H7 (cell line): ENCODE measurements at regions not wholly inside any gene's neighbourhood (a gene's known extent, or its start where the extent isn't known, plus 50 kb on each side); places are given as distances from the start of the nearest gene placed in this dataset.
"Not testable (repeated sequence)": the region's sequence is repeated elsewhere in the genome, so short reads cannot be mapped to it uniquely, and the experiment has no call there.

Experiments
- DNase-seq: peaks from one replicate; pipeline ENCODE4 v3.0.0; 2012
- H3K27me3 ChIP-seq: 2 replicates; pipeline ENCODE4 v1.6.0; 2011; ENCODE audit warnings: mild to moderate bottlenecking, low read length; ENCODE audit not compliant: control insufficient read depth, insufficient read depth
- H3K36me3 ChIP-seq: replicated peaks from 2 replicates; pipeline ENCODE4 v1.5.1; 2011; ENCODE audit warnings: low read length; ENCODE audit not compliant: control insufficient read depth, insufficient read depth
- H3K4me3 ChIP-seq: 2 replicates; pipeline ENCODE4 v1.5.1; 2011; ENCODE audit warnings: low read depth, mild to moderate bottlenecking, control low read depth, low read length, moderate library complexity; ENCODE audit not compliant: insufficient read depth

DNA sequence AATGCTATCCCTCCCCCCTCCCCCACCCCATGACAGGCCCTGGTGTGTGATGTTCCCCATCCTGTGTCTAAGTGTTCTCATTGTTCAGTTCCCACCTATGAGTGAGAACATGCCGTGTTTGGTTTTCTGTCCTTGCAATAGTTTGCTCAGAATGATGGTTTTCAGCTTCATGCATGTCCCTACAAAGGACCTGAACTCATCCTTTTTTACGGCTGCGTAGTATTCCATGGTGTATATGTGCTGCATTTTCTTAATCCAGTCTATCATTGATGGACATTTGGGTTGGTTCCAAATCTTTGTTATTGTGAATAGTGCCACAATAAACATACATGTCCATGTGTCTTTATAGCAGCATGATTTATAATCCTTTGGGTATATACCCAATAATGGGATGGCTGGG, 215.0 kb downstream of the DLEU7 start:
- not testable (repeated sequence) for H3K36me3 ChIP-seq, H3K4me3 ChIP-seq, DNase-seq, H3K27me3 ChIP-seq

DNA sequence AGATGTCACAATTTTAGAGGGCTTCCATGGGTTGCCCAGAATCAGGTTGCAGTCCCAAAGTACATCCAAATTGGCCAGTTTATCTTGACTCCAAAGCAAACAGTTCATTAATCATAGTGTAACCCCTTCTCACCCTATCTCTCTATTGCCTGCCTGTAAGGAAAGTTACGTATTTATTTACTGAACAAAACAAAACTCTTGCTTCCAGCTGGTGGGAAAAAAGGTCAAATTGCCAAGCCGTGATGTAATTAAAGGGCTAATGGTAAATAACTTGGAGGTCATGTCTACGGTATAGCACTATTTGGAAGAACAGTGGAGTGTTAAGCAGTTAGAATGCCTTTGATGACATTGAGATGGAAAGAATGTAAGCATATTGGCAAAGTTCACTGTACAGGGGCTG, 214.0 kb downstream of the DLEU7 start:
- Histone ChIP-seq H3K4me3 (no peak overlapping the region), H3K27me3 (no peaks in the 10 kb centered on the region)
- DNase-seq: no peak

DNA sequence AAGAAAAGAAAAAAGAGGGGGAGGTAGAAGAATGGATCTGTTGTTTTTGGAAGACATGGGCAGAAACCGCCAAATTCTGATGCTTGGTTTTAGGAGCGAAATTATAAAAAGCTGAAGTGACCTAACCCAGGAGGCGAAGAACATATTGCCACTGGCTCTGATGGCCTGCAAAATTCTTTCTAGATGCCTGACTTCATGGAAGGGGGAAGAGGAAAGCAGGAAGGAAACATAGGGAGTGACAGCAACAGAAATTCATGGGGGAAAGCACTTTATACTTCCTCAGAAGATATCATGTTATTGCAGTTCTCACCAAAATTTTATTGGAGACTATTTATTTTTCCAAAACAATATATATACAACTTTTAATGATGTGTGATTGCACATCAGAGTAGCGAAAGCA, 213.5 kb downstream of the DLEU7 start:
- no peak overlapping the region for H3K4me3 ChIP-seq
- H3K27me3 ChIP-seq: no peaks in the 10 kb centered on the region
- H3K36me3 ChIP-seq: no peaks in the 10 kb centered on the region
- no peak for DNase-seq

More for the DNA sequence above, 214.0 kb downstream of the DLEU7 start:
- H3K36me3 ChIP-seq: no peaks in the 10 kb centered on the region

GRCh38 chr13:50631041-50631440, 212.5 kb downstream of the DLEU7 start:
- H3K4me3 ChIP-seq: no peak overlapping the region
- H3K27me3 ChIP-seq: no peaks in the 10 kb centered on the region
- no peak for DNase-seq
- H3K36me3 ChIP-seq: no peaks in the 10 kb centered on the region

- DNase-seq: no peak
- no peaks in the 10 kb centered on the region for H3K36me3 ChIP-seq
- H3K4me3 ChIP-seq: no peak overlapping the region
- H3K27me3 ChIP-seq: no peaks in the 10 kb centered on the region
Observed at GRCh38 chr13:50634339-50634738, 209.2 kb downstream of the DLEU7 start.

DNA sequence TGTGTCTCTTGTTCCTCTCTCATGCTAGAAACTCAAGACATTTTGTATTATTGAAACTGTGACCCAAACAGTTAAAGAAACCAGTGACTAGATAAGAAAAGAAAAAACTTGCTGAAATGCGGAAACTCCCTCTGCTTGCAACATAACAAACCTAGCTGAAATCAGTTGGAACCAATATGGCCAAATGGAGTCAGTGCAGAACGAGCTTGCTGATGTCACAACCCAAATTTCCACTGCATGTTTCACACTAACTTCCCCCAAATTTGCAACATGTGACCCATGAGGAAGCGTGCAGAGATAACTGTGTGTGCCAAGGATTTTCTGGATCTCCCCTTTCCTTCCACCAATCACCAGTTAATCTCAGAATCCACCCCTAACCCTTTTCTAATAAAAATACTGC, 208.0 kb downstream of the DLEU7 start:
- Histone ChIP-seq H3K27me3 (no peaks in the 10 kb centered on the region), H3K36me3 (no peaks in the 10 kb centered on the region), H3K4me3 (no peak overlapping the region)
- DNase-seq: no peak

DNA sequence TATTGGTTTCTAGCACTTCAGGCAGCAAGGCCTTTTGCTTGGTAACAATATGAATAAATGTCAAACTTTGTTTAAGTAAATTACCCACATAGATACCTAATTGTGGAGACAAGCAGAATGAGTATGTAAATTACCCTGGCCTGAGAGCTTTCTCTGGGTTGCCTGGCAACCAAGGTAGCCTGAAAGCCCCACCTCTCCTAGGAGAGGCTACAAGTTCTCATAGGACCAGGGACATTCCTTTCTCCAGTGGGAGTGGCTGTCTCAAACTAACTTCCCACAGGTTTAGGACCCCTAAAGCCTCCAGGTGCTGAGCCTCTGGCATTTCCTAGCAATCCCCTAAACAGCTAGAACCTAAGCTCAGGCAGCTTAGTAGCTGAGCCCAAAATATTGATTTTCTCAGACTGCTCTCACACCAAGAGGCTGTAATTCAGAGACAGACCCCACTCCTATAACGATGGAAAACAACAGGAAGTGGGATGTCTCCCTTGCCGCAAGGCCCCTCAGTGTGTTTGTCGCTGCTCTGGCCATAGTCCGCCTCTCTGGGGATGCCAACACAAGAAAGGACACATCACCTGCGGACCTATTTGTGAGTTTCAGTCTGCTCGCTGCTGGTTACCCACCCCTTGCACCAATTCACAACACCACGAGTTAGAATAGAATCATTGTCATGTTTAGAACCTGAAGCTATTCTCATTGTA, 207.3 kb downstream of the DLEU7 start:
- Histone ChIP-seq H3K36me3 (no peaks in the 10 kb centered on the region), H3K4me3 (no peak overlapping the region), H3K27me3 (no peaks in the 10 kb centered on the region)
- peak; percentile 80 for DNase-seq

- H3K27me3 ChIP-seq: no peaks in the 10 kb centered on the region
- H3K36me3 ChIP-seq: no peaks in the 10 kb centered on the region
- DNase-seq: no peak
- H3K4me3 ChIP-seq: no peak overlapping the region
Observed at GRCh38 chr13:50643060-50643459, 200.4 kb downstream of the DLEU7 start.

- no peaks in the 10 kb centered on the region for H3K36me3 ChIP-seq
- H3K27me3 ChIP-seq: no peaks in the 10 kb centered on the region
- H3K4me3 ChIP-seq: no peak overlapping the region
- no peak for DNase-seq
Observed at GRCh38 chr13:50644081-50644871, 199.2 kb downstream of the DLEU7 start.

DNA sequence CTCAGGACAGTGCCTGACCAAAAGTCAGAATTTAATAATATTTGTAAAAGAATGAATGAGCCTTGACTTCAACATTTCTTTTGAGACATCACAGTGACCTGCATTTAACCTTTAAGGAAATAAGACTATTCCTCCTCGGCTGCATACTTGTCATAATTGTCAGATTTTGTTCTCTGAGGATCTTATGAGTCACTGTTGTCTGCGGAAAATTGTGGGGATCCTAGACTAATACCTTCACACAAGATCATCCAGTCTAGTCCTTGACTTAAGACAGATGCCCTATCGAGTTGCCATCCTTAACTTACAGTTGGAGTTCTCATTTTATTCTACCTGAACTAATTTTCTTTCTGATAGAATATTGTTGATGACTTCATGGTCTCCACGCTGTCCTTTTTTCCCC, 198.4 kb downstream of the DLEU7 start:
- H3K36me3 ChIP-seq: no peaks in the 10 kb centered on the region
- no peak overlapping the region for H3K4me3 ChIP-seq
- H3K27me3 ChIP-seq: no peaks in the 10 kb centered on the region
- DNase-seq: no peak

GRCh38 chr13:50646070-50646469, 197.4 kb downstream of the DLEU7 start:
- Histone ChIP-seq H3K36me3 (no peaks in the 10 kb centered on the region), H3K27me3 (no peaks in the 10 kb centered on the region), H3K4me3 (no peak overlapping the region)
- no peak for DNase-seq

DNA sequence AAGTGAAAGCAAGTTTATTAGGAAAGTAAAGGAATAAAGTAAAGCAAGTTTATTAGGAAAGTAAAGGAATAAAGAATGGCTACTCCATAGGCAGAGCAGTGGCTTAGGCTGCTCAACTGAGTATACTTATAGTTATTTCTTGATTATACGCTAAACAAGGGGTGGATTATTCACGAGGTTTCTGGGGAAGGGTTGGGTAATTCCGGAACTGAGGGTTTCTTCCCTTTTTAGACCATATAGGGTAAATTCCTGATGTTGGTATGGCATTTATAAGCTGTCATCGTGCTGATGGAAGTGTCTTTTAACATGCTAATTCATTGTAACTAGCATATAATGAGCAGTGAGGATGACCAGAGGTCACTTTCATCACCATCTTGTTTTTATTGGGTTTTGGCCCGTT, 194.3 kb downstream of the DLEU7 start:
- Histone ChIP-seq H3K27me3 (no peaks in the 10 kb centered on the region), H3K4me3 (no peak overlapping the region), H3K36me3 (no peaks in the 10 kb centered on the region)
- no peak for DNase-seq

DNA sequence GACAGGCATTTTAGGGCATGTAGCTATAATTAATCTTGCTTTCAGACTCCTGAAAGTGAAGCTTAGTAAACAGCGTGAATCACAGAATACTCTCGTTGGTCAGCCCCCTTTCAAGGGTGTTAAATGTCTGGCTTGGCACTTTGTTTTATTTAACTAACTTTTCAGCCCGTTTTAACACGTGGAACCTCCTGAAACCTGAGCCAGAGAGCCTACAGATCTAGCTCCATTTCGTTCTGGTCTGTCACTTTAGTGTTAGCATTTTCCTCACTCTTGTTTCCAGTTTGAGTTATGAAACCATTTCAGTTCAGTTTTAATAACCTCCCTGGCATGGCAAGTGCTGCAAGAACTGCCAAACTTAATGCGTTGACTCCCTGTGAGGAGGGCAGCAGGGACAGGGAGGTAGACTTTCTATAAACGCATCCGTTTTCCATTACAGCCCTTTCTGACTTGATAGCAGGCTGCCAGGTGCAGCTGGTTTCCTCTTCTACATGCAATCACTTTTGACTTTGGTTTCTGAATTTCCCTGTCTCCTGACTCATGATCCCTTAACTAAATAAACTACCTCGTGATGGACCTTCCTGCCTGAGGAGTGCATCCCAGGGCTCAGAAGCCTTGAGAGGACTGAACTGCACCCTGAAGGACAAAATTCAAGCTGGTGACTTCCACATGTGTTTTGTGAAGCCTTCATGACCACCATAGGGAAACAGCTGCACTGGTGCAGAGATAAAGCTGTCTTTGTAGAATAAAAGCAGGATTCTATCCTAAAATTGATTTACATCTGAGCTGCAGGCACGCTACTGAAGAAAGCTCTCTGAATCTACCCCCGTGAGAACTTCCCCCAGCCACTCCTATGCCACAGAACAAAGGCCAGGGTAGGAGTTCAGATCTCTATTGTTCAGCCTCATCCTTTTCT, 192.6 kb downstream of the DLEU7 start:
- H3K27me3 ChIP-seq: no peaks in the 10 kb centered on the region
- no peak overlapping the region for H3K4me3 ChIP-seq
- H3K36me3 ChIP-seq: no peaks in the 10 kb centered on the region
- DNase-seq: no peak

- Histone ChIP-seq H3K27me3 (no peaks in the 10 kb centered on the region), H3K36me3 (no peaks in the 10 kb centered on the region), H3K4me3 (no peak overlapping the region)
- no peak for DNase-seq
Observed at GRCh38 chr13:50651922-50652321, 191.6 kb downstream of the DLEU7 start.

DNA sequence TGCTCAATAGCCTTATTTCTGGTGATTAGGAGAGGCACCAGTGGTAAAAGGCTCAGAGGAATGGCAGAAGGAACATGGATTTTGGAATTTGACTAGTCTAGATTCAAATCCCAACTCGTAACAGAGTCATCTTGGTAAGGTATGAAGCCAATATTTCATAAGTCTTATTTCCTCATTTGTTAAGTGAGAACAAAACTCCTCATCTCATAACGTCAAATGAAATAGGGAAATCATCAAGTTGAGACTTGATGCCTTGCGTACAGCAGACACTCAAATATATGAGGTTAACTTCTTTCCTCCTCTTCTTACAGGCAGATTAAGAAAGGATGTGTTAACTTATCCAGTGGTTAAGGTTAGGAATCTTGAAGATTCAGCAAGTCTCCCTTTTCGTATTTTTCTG, 189.2 kb downstream of the DLEU7 start:
- Histone ChIP-seq H3K4me3 (no peak overlapping the region), H3K36me3 (no peaks in the 10 kb centered on the region), H3K27me3 (no peaks in the 10 kb centered on the region)
- DNase-seq: no peak
